ENCODE measurements at regions not wholly inside any gene's neighbourhood (a gene's known extent, or its start where the extent isn't known, plus 50 kb on each side); places are given as distances from the start of the nearest gene placed in this dataset.

DNA sequence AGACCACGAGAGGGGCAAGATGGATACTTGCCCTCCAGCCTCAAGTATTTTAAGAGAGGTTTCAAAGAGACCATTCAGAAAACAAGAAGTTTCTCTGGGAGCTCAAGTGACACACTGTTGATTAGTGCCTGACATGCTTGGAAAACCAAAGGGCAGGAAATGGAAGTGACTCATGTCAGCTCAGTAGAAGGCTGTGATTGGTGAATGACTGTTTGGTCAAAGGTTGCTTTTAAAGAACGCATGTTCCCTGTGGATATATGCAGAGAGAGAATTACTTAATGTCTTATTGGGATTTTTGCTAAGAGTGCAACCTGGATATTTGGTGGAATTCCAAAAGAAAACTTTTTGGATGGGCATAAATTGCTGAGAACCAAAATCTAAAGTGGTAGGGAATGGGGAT is 549.9 kb downstream of the XIRP2 start:
- Histone ChIP-seq H3K9me3 (ENCODE audit: insufficient read depth, low read length, severe bottlenecking) (no peaks in the 10 kb centered on the region), H3K79me2 (ENCODE audit: insufficient read depth, low read length) (no peaks in the 10 kb centered on the region), H3K4me2 (ENCODE audit: insufficient read depth, low read length) (no peak overlapping the region), H3K27me3 (ENCODE audit: insufficient read depth, low read length, poor library complexity) (no peaks in the 10 kb centered on the region), H3K27ac (ENCODE audit: low read length) (no peak overlapping the region), H3K9ac (ENCODE audit: low read depth, low read length) (no peak overlapping the region), H2AFZ (ENCODE audit: low read depth, low read length) (no peak overlapping the region), H4K20me1 (ENCODE audit: insufficient read depth, low read length) (no peaks in the 10 kb centered on the region), H3K4me1 (ENCODE audit: insufficient read depth, low read length) (no peaks in the 10 kb centered on the region), H3K36me3 (ENCODE audit: insufficient read depth, low read length) (no peaks in the 10 kb centered on the region), H3K4me3 (ENCODE audit: low read depth in 1 of 2, low read length in 2 of 2) (no peak overlapping the region)
- TF ChIP-seq, protein P1, sequence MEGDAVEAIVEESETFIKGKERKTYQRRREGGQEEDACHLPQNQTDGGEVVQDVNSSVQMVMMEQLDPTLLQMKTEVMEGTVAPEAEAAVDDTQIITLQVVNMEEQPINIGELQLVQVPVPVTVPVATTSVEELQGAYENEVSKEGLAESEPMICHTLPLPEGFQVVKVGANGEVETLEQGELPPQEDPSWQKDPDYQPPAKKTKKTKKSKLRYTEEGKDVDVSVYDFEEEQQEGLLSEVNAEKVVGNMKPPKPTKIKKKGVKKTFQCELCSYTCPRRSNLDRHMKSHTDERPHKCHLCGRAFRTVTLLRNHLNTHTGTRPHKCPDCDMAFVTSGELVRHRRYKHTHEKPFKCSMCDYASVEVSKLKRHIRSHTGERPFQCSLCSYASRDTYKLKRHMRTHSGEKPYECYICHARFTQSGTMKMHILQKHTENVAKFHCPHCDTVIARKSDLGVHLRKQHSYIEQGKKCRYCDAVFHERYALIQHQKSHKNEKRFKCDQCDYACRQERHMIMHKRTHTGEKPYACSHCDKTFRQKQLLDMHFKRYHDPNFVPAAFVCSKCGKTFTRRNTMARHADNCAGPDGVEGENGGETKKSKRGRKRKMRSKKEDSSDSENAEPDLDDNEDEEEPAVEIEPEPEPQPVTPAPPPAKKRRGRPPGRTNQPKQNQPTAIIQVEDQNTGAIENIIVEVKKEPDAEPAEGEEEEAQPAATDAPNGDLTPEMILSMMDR (IDR thresholded peaks at IDR 0.05; ENCODE audit: borderline replicate concordance, extremely low read depth, low read length, poor library complexity, severe bottlenecking), result no peak
- TF ChIP-seq EZH2 (IDR thresholded peaks at IDR 0.05; ENCODE audit: borderline replicate concordance, low read depth, low read length, severe bottlenecking), result no peak
- ATAC-seq (ENCODE audit: insufficient read depth, low read depth) (no peak), DNase-seq (no peak)

DNA sequence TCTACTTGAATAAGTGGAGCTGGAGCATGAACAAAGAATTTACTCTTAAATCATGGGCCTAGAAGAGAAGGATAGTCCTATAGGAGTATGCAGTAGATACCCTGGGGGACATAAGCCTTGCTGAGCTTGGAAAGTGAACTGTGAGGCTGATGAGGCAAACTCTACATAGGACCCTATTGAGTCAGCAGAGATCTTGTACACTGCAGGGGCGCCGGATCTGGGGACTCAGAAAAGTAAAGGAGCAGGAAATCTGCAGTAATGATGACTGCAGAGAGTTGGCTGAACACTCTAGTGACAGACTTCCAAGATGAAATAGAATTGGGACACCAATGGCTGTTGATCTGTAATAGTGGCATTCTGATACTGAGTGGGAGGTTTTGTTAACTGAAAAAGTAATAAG is 543.7 kb downstream of the XIRP2 start:
- DNase-seq, result no peak
- TF ChIP-seq EZH2 (IDR thresholded peaks at IDR 0.05; ENCODE audit: borderline replicate concordance, low read depth, low read length, severe bottlenecking), result no peak
- TF ChIP-seq, protein P1 (IDR thresholded peaks at IDR 0.05; ENCODE audit: borderline replicate concordance, extremely low read depth, low read length, poor library complexity, severe bottlenecking), result no peak
- no peak overlapping the region for H2AFZ ChIP-seq (ENCODE audit: low read depth, low read length)
- H3K4me3 ChIP-seq (ENCODE audit: low read depth in 1 of 2, low read length in 2 of 2), result no peak overlapping the region
- no peaks in the 10 kb centered on the region for H3K4me1 ChIP-seq (ENCODE audit: insufficient read depth, low read length)
- no peaks in the 10 kb centered on the region for H3K79me2 ChIP-seq (ENCODE audit: insufficient read depth, low read length)
- no peaks in the 10 kb centered on the region for H3K36me3 ChIP-seq (ENCODE audit: insufficient read depth, low read length)
- H3K27me3 ChIP-seq (ENCODE audit: insufficient read depth, low read length, poor library complexity), result no peaks in the 10 kb centered on the region
- H3K9ac ChIP-seq (ENCODE audit: low read depth, low read length), result no peak overlapping the region
- H3K27ac ChIP-seq (ENCODE audit: low read length), result no peak overlapping the region
- no peak for ATAC-seq (ENCODE audit: insufficient read depth, low read depth)
- H4K20me1 ChIP-seq (ENCODE audit: insufficient read depth, low read length), result no peaks in the 10 kb centered on the region
- H3K4me2 ChIP-seq (ENCODE audit: insufficient read depth, low read length), result no peak overlapping the region
- no peaks in the 10 kb centered on the region for H3K9me3 ChIP-seq (ENCODE audit: insufficient read depth, low read length, severe bottlenecking)

DNA sequence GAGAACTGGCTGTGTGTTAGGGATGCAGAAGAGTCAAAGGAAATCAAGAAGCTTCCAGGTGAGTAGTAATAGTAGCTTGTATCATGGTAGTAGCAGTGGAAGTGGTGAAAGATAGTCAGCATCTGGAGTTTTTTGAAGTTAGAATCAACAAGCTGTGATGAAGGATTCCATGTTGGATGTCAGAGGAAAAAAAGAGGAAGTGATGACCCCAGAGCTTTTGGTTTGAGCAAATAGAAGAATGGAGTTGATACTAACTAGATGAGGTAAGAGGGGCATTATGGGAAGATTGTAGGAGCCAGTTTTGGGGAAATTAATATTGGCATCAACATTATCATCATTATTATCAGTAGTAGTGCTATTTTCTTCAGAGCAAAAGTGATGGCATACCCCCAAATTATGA is 542.2 kb downstream of the XIRP2 start:
- TF ChIP-seq, protein P1 (IDR thresholded peaks at IDR 0.05; ENCODE audit: borderline replicate concordance, extremely low read depth, low read length, poor library complexity, severe bottlenecking), result no peak
- TF ChIP-seq EZH2 (IDR thresholded peaks at IDR 0.05; ENCODE audit: borderline replicate concordance, low read depth, low read length, severe bottlenecking), result no peak
- H3K9ac ChIP-seq (ENCODE audit: low read depth, low read length), result no peak overlapping the region
- no peaks in the 10 kb centered on the region for H3K9me3 ChIP-seq (ENCODE audit: insufficient read depth, low read length, severe bottlenecking)
- no peaks in the 10 kb centered on the region for H3K4me1 ChIP-seq (ENCODE audit: insufficient read depth, low read length)
- H2AFZ ChIP-seq (ENCODE audit: low read depth, low read length), result no peak overlapping the region
- H3K79me2 ChIP-seq (ENCODE audit: insufficient read depth, low read length), result no peaks in the 10 kb centered on the region
- no peak for DNase-seq
- no peak overlapping the region for H3K27ac ChIP-seq (ENCODE audit: low read length)
- no peaks in the 10 kb centered on the region for H4K20me1 ChIP-seq (ENCODE audit: insufficient read depth, low read length)
- no peak for ATAC-seq (ENCODE audit: insufficient read depth, low read depth)
- H3K4me2 ChIP-seq (ENCODE audit: insufficient read depth, low read length), result no peak overlapping the region
- H3K27me3 ChIP-seq (ENCODE audit: insufficient read depth, low read length, poor library complexity), result no peaks in the 10 kb centered on the region
- no peak overlapping the region for H3K4me3 ChIP-seq (ENCODE audit: low read depth in 1 of 2, low read length in 2 of 2)
- H3K36me3 ChIP-seq (ENCODE audit: insufficient read depth, low read length), result no peaks in the 10 kb centered on the region
